ENCODE measurements at regions not wholly inside any gene's neighbourhood (a gene's known extent, or its start where the extent isn't known, plus 50 kb on each side); places are given as distances from the start of the nearest gene placed in this dataset.

DNA sequence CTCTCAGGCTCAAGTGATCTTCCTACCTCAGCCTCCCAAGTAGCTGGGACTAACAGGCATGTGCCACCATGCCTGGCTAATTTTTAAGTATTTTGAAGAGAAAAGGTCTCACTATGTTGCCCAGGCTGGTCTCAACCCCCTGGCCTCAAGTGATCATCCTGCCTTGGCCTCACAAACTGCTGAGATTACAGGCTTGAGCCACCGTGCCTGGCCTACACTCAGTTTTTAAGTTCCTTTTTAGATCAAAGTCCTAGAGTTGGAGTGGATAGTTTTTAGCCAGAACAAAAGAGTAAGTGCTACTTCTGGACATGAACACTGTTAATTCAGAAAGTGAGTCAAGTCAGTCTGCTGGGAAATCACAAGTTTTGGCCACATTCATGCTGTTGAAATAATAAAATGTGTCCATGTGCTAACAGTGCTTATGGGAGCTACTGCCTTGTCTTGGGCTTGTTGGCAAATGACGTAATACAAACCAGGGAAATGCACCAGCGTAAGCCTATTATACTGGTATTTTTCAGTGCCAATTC is 84.2 kb downstream of the NDUFS5 start:
- Histone ChIP-seq H3K36me3 (no peaks in the 10 kb centered on the region), H3K27me3 (no peaks in the 10 kb centered on the region), H3K4me1 (peaks cover 25 to 91% (median 30%) of the 10 kb centered on the region in 3 donors), H3K9me3 (no peaks in the 10 kb centered on the region), H3K4me3 (no peak overlapping the region), H3K27ac (peak overlapping the region; percentile 84 to 98 (median 89))
- TF ChIP-seq POLR2AphosphoS5 (IDR thresholded peaks at IDR 0.05) (peak; percentile 90), CTCF (IDR thresholded peaks at IDR 0.05) (no peak)
- peak; percentile 80 for ATAC-seq
- WGBS, 2 donors (ENCODE audit: low coverage in 1 of 2): 17 to 29% methylated on average over 1 to 2 of the region's 3 CpGs

DNA sequence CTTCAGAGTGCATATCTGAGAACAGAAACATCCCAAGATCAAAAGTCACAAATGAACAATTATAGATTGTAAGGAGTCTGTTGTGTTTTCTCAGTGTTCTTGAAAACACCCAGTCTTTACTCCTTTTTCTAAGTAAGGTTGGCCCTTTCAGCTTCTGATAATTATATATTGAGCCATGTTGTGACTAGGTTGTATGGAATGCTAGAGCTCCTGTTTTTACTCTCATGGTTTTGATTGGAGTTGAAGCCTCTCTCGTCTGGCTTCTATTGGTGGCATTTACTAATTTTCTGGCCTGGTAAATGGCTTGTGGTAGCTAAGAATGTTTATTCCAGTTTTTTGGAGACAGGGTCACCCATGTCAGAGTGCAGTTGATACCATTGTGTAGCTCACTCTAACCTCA is 84.7 kb downstream of the NDUFS5 start:
- Histone ChIP-seq H3K27ac (peak overlapping the region; percentile 84 to 98 (median 89)), H3K4me1 (peaks cover 30 to 96% (median 35%) of the 10 kb centered on the region in 3 donors), H3K27me3 (no peaks in the 10 kb centered on the region), H3K4me3 (no peak overlapping the region), H3K36me3 (no peaks in the 10 kb centered on the region), H3K9me3 (no peaks in the 10 kb centered on the region)
- 31 to 36% methylated on average over 1 of the region's 1 CpG for WGBS, 2 donors (ENCODE audit: low coverage in 1 of 2)
- no peak for TF ChIP-seq EP300 (IDR thresholded peaks at IDR 0.05)
- peak; percentile 47 for ATAC-seq

- TF ChIP-seq CTCF (IDR thresholded peaks at IDR 0.05): no peak
- no peak for TF ChIP-seq POLR2AphosphoS5 (IDR thresholded peaks at IDR 0.05)
- TF ChIP-seq EP300 (IDR thresholded peaks at IDR 0.05): no peak
- TF ChIP-seq POLR2A (IDR thresholded peaks at IDR 0.05): no peak
- no peak for ATAC-seq
- Histone ChIP-seq H3K27ac (no peak overlapping the region), H3K9me3 (no peaks in the 10 kb centered on the region), H3K4me3 (no peak overlapping the region), H3K4me1 (peaks cover 27 to 99% (median 51%) of the 10 kb centered on the region in 3 donors), H3K36me3 (no peaks in the 10 kb centered on the region), H3K27me3 (no peaks in the 10 kb centered on the region)
- 17 to 19% methylated on average over 2 of the region's 2 CpGs for WGBS, 2 donors (ENCODE audit: low coverage in 1 of 2)
Measured at GRCh38 chr1:39113109-39113743, 87.1 kb downstream of the NDUFS5 start.

DNA sequence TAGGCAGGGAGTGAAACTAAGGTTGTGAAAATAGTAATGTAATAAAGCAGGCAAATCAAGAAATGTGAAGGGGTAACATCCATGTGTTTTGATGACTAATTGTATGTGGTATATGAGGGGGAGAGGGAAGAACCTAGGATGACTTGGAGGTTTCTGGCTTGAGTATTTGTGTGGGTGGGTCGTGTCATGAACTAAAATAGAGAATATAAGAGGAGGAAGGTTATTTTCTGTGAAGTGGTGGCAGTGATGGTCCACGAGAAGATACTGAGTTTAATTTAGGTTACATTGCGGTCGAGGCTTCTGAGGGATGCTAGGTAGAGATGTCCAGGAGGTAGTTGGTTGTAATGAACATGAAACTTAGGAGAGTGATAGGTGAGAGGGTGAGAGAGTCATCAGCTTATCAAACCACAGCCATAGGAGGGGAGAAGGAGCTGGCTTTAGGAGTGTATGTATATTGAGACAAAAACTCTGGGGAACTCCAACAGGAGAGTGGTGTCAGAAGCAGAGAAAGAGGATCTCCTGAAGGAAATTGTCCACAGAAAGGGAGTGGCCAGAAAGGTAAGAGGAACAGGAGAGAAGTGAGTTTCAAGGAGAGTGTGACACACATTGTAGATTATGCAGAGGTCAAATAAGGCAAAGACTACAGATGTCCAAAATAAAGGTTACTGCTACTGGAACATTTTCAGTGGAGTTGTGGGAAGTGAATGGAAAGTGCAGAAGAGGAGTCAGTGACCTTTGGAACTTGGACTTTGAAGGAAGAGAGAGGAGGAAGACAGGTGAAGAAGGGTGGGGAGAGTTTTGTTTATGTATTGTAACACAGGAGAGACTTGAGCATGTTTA is 89.0 kb upstream of the MACF1 start:
- Histone ChIP-seq H3K4me3 (no peak overlapping the region), H3K9me3 (no peaks in the 10 kb centered on the region), H3K36me3 (peaks cover 0 to 5% of the 10 kb centered on the region in 2 donors), H3K4me1 (peaks cover 24 to 88% (median 52%) of the 10 kb centered on the region in 3 donors), H3K27ac (no peak overlapping the region), H3K27me3 (no peaks in the 10 kb centered on the region)
- TF ChIP-seq CTCF (IDR thresholded peaks at IDR 0.05) (no peak), POLR2AphosphoS5 (IDR thresholded peaks at IDR 0.05) (no peak), EP300 (IDR thresholded peaks at IDR 0.05) (no peak), POLR2A (IDR thresholded peaks at IDR 0.05) (no peak)
- WGBS, 2 donors (ENCODE audit: low coverage in 1 of 2): 56 to 59% methylated on average over 3 to 4 of the region's 4 CpGs
- ATAC-seq: no peak

- TF ChIP-seq POLR2A (IDR thresholded peaks at IDR 0.05) (no peak), EP300 (IDR thresholded peaks at IDR 0.05) (no peak), CTCF (IDR thresholded peaks at IDR 0.05) (no peak)
- Histone ChIP-seq H3K27me3 (no peaks in the 10 kb centered on the region), H3K36me3 (peaks cover 0 to 5% of the 10 kb centered on the region in 2 donors), H3K4me1 (peaks cover 24 to 81% (median 46%) of the 10 kb centered on the region in 3 donors), H3K27ac (no peak overlapping the region), H3K9me3 (no peaks in the 10 kb centered on the region), H3K4me3 (no peak overlapping the region)
- ATAC-seq: no peak
- 61 to 70% methylated on average over 3 of the region's 3 CpGs for WGBS, 2 donors (ENCODE audit: low coverage in 1 of 2)
Measured at GRCh38 chr1:39116116-39116607, 88.3 kb upstream of the MACF1 start.
